C4-2B (cell line): ENCODE measurements at regions not wholly inside any gene's neighbourhood (a gene's known extent, or its start where the extent isn't known, plus 50 kb on each side); places are given as distances from the start of the nearest gene placed in this dataset.

Experiments
- CTCF ChIP-seq: fragments of 450-650 bp; conservative IDR thresholded peaks from 2 replicates; pipeline ENCODE4 v1.5.1; 2017; ENCODE audit warnings: mild to moderate bottlenecking
- ZFX ChIP-seq: fragments of 450-650 bp; IDR thresholded peaks from 2 replicates; pipeline ENCODE4 v1.6.1; 2017

- no peak for TF ChIP-seq CTCF
- TF ChIP-seq ZFX, result no peak
Observed at GRCh38 chr17:36667922-36668321, 66.5 kb downstream of the MRM1 start.
